Breast epithelium (tissue), 3 donors: ENCODE measurements at regions not wholly inside any gene's neighbourhood (a gene's known extent, or its start where the extent isn't known, plus 50 kb on each side); places are given as distances from the start of the nearest gene placed in this dataset.

Experiments used
- CTCF ChIP-seq, 3 donors: fragments of 450-650 bp; IDR thresholded peaks; one replicate each; pipeline ENCODE4 v1.5.1; 2016 to 2017; ENCODE audit warnings: antibody characterized with exemption in 3 of 3, mild to moderate bottlenecking in 3 of 3, moderate library complexity in 3 of 3
- POLR2A ChIP-seq: fragments of 450-650 bp; IDR thresholded peaks from one replicate; pipeline ENCODE4 v1.6.1; 2016; ENCODE audit warnings: antibody characterized with exemption, mild to moderate bottlenecking, moderate library complexity
- POLR2AphosphoS5 ChIP-seq, 3 donors: sonication (generic); formaldehyde crosslinking; IDR thresholded peaks; one replicate each; pipeline ENCODE4 v1.6.1; 2017; ENCODE audit warnings: antibody characterized with exemption in 3 of 3

DNA sequence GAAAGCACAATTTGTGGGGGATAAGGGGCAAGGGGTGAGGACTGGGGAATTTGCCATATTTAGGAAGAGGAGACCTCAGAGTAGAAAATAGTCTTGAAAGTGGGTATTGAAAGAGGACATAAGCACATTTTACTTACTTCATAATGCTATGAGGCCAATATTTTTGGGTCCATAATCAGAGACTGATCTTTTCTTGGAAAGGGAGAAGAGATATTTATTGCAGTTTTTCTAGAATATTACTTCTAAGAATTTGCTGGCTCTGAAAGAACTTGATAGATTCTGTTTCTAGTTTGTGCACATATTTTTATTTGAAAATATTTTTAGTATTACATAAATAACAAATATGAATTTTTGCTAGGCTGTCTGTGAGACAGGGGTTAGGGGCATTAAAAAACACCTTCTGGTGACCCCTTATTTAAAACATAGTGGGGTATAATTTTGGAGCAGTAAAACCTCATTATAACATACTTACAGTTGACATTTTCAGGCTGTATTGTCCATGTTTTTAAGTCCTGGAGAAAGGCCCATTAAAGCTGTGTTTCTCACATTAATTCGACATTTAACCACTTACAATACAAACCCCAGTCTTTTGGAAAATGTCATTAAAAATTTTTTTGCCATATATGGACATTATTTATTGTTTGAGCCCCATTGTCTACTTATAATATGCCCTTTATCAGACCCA, 118.9 kb upstream of the NFIB start:
- TF ChIP-seq POLR2A (no peak), CTCF (IDR thresholded peaks at IDR 0.05) (no peak), POLR2AphosphoS5 (IDR thresholded peaks at IDR 0.05) (no peak)
